AG08396 (cell line): ENCODE measurements at regions not wholly inside any gene's neighbourhood (a gene's known extent, or its start where the extent isn't known, plus 50 kb on each side); places are given as distances from the start of the nearest gene placed in this dataset.
A peak's percentile ranks its signal among the peaks of the same experiment; 100 is the strongest.

Experiments
- DNase-seq: peaks from one replicate; pipeline ENCODE4 v3.0.0; 2012; ENCODE audit warnings: low spot score, mixed read lengths

- no peak for DNase-seq
Observed at GRCh38 chr3:177300842-177301241, 103.6 kb upstream of the TBL1XR1 start.

- no peak for DNase-seq
Observed at GRCh38 chr3:177306252-177306651, 109.0 kb upstream of the TBL1XR1 start.

- DNase-seq: no peak
Observed at GRCh38 chr3:177307391-177307790, 110.1 kb upstream of the TBL1XR1 start.

- DNase-seq: no peak
Observed at GRCh38 chr3:177307826-177308225, 110.5 kb upstream of the TBL1XR1 start.

- DNase-seq: no peak
Observed at GRCh38 chr3:177308286-177308685, 111.0 kb upstream of the TBL1XR1 start.

GRCh38 chr3:177308911-177309310 is 111.6 kb upstream of the TBL1XR1 start:
- no peak for DNase-seq

- no peak for DNase-seq
Observed at GRCh38 chr3:177312491-177312890, 115.2 kb upstream of the TBL1XR1 start.

- no peak for DNase-seq
Observed at GRCh38 chr3:177314897-177315296, 117.6 kb upstream of the TBL1XR1 start.

- DNase-seq: no peak
Observed at GRCh38 chr3:177317247-177317646, 120.0 kb upstream of the TBL1XR1 start.

- no peak for DNase-seq
Observed at GRCh38 chr3:177318559-177318958, 121.3 kb upstream of the TBL1XR1 start.

GRCh38 chr3:177320765-177321247 is 123.5 kb upstream of the TBL1XR1 start:
- DNase-seq: no peak

GRCh38 chr3:177321819-177322218 is 124.5 kb upstream of the TBL1XR1 start:
- DNase-seq: no peak

- no peak for DNase-seq
Observed at GRCh38 chr3:177322881-177323280, 125.6 kb upstream of the TBL1XR1 start.

GRCh38 chr3:177329854-177330253 is 132.6 kb upstream of the TBL1XR1 start:
- DNase-seq: no peak

- no peak for DNase-seq
Observed at GRCh38 chr3:177330779-177331178, 133.5 kb upstream of the TBL1XR1 start.

GRCh38 chr3:177331203-177331835 is 134.0 kb upstream of the TBL1XR1 start:
- no peak for DNase-seq

- DNase-seq: no peak
Observed at GRCh38 chr3:177332955-177333354, 135.7 kb upstream of the TBL1XR1 start.

GRCh38 chr3:177333533-177334520 is 136.5 kb upstream of the TBL1XR1 start:
- no peak for DNase-seq

GRCh38 chr3:177334803-177335202 is 137.5 kb upstream of the TBL1XR1 start:
- no peak for DNase-seq

- peak; percentile 22 for DNase-seq
Observed at GRCh38 chr3:177335728-177336127, 138.4 kb upstream of the TBL1XR1 start.

- no peak for DNase-seq
Observed at GRCh38 chr3:177336873-177337450, 139.7 kb upstream of the TBL1XR1 start.

- DNase-seq: no peak
Observed at GRCh38 chr3:177337541-177338331, 140.5 kb upstream of the TBL1XR1 start.
